ENCODE measurements at regions not wholly inside any gene's neighbourhood (a gene's known extent, or its start where the extent isn't known, plus 50 kb on each side); places are given as distances from the start of the nearest gene placed in this dataset.

DNA sequence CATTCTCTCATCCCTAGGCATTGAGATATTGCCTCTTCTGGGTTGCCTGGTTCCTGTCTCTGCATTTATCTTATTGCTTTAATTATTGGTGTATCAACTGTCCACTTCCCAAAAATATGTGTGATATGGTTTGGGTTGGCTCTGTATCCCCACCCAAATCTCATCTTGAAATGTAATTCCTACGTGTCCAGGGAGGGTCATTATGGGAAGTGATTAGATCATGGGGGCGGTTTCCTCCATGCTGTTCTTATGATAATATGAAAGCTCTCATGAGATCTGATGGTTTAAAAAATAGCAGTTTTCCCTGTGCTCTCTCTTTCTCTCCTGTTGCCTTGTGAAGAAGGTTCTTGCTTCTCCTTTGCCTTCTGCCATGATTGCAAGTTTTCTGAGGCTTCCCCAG lies 308.3 kb upstream of the HS3ST1 start:
- DNase-seq: no peak

DNA sequence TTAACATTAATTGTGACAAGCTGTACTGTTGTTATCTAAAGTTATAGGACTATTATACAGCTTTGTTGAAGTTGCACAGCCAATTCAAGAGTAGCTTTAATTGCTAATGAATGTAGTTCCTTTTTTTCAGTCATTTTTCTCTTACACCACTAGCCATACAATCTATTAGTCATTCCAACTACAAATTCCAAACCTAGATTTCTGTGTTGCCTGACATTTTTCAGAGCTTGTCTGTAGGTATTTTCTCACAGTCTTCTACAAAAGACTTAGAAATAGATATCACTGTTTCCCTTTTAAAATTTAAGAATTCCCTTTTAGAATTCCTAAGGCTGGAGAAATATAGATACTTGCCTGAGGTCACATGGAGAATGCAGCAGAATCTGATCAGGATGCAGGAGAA lies 307.0 kb upstream of the HS3ST1 start:
- no peak for DNase-seq

DNA sequence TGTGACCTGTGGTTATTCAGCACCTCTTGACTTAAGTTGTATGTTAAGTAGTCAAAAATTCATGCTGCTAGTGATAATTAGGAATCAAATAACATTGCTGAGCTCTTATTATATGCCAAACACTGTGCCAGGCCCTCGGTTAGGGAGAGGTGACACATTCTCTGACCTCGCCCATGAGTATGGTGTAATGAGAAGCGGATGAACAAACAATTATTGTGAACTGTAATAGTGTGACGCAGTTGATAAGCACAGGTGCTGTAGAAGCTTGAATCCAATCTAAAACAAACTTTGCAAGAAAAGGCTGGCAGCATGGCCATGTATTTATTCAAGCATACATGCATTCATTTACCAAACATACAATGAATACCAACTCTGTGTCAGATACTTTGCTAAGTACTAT lies 303.5 kb upstream of the HS3ST1 start:
- DNase-seq: no peak

DNA sequence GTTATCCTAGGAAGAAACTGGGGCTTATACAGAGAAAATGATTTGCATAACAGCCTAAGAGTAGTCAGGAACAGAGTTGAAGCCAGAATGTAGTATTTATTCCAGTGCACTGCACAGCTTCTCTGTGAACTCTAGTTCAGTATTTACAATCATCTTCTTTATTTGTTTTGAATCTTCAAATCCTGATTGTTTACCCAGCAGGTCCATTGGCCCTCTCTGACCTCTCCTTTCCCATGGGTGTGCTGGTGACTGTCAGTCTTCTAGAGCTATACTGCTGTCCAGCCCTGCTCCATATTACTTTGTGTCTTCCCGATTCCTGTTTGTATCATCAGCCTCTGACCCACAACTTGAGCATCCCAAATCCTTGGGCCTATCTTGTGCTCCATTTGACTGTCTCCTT lies 301.9 kb upstream of the HS3ST1 start:
- DNase-seq: no peak

DNA sequence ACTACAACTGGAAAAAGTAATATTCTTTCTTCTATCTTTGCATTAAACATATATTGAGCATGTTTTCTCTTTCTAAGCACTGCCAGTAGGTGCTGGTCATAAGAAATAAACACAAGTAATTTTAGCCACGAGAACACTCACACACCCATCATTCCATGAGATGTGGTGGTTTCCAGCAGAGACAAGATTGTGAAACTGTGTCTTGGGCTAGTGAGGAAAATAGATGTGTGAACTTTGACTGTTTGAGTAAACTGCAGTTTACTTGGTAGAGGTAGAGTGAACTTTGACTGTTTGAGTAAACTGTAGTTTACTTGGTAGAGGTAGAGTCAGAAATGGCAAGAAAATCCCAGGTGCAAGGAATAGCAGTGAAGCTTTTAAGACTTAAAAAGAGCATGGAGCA lies 300.9 kb upstream of the HS3ST1 start:
- no peak for DNase-seq

DNA sequence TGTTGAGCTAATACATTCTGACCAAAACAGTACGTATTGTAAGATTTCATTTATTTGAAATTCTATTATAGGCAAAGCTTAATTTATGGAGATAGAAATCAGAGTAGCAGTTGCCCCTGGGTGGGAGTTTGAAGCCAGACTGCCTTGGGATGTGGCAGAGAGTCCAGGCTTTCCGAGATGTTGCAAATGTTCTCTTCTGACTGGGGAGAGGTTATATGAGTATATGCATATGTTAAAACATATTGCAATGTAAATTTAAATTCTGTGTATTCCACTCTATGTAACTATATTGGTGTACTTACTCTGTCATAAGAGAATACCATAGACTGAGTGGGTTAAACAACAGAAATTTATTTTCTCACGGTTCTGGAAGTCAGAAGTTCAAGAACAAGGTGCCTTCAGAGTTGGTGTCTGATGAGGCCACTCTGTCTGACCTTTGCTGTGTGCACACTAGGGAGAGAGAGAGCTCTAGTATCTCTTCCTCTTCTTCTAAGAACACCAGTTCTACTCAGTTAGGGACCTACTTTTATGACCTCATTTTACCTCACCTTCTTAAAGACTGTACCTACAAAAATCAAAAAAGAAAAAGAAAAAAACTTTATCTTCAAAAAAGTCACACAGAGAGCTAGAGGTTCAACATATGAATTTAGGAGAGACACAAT lies 299.3 kb upstream of the HS3ST1 start:
- no peak for DNase-seq

DNA sequence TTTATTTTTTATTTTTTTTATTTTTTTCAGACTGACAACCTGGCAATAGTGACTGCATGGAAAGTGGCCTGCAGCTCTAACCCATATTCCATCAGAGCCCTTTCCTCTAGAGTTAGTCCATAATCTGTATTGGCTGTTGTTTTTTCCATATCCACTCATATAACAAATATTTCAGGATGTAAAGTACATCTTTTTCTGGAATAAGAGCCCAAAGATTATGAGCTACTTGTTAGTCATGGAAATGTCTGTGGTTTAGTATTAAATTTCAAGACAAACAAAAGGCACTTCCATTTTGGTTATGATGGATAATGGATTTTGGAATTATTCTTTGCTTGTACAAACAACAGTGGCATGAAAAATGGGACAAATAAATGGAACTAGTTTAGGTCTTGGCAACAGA lies 296.0 kb upstream of the HS3ST1 start:
- DNase-seq: peak; percentile 21

DNA sequence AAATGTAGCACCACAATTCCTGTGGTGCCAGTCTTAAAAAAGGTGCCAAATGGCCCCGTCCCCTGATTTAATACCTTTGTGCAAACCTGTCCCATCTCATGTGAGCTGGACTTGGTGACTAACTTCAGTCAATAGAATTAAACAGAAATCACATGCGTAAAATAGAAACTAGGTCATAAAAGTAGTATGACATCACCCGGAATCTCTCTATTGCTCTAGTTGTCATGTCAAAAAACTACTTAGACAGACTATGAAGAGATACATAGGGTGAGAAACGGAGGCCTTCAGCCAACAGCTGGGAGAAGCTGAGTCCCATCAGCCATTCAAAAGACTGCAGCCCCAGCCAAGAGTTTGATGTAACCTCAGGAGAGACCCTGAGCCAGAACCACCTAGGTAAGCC lies 293.5 kb upstream of the HS3ST1 start:
- DNase-seq: no peak

DNA sequence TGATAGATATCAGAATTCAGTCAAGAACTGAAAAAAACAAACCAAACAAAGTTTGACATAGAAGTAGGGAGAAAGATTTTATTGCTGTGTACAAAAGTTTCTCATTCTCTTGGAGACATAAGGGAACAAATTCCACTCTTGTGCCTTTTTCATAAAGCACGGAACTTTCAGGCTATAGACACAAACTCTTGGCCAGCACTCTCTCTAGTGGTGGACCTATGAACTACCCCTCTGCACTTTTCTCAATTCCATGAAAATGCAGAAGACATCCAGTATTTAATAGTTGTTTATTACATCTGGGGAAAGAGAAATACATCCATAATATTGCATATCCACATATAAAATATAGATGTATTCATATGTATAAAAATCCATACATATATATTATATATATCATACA lies 291.6 kb upstream of the HS3ST1 start:
- DNase-seq: peak; percentile 32

DNA sequence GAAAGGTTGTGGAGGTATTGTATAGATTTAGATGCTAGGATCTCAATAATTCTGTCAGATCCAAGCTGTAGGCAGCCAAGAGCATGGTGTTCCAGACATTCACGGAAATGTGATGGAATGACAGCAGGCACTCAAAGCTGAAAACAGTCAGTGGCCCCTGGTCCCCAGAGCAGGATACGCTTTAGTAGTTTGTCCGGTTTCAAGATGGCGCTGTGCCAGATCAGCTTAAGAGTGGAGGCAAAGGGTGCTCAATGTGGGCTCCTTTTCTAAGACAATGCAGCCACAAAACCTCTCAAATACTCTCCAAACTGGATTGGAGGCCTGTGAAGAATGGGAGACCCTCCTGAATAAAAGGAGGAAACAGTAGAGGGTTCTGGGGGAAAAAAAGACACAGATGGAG lies 291.2 kb upstream of the HS3ST1 start:
- DNase-seq: no peak

DNA sequence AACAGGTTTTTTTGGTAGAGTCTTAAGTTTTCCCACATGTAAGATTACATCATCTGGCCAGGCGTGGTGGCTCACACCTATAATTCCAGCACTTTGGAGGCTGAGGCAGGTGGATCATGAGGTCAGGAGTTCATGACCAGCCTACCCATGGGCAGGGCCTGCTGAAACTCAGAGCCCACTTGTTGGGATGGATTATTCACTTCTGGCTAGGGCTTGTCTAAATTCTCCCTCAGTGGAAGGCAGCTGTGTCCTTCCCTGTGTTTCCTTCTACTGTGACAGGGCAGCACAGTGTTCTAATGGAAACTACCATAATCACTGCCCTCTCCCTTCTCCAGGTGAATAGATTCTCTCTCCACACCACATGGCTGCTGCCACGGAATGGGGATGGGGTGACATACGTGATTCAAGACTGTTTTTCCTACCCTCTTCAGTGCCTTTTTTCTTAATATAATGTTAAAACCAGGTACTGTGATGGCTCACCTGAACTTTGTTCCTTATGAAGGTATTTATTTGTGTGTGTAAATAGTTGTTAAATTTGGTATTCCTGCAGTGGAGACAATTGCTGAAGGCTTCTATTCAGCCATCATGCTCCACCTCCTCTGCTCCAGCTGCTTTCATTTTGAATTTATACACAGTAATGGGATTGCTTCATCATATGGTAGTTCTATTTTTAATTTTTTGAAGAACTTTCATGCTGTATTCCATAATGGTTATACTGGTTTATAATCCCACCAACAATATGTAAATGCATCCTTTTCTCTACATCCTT lies 287.2 kb upstream of the HS3ST1 start:
- DNase-seq: no peak

DNA sequence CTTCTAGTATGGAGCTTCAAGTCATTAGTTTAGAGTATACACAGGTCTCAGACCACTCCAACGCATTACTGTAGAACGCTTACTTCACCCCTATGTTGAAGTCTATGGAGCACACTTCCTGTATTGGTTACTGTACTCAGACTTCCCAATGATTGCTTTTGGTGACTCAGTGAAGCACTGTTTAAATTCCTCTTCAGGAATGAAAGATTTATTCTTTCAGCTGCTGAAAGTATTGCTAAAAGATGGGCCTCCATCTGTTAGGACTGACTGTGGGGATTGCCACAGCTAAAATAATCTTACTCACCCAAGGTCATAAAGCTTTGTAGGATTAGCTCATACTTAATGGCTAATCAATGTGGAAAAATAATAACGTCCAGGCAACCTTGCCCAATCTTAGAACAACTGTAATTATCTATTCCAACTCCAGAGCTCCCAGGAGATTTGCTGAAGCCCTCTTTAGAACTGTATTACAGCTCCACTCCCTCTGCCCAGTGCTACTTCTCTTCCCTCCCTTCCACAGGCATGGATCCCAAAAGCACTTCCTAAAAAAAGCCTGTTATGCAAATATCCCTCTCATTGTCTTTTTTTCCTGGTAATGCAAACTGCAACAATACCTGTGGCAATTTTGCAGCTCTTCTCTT lies 281.9 kb upstream of the HS3ST1 start:
- peak; percentile 51 for DNase-seq

DNA sequence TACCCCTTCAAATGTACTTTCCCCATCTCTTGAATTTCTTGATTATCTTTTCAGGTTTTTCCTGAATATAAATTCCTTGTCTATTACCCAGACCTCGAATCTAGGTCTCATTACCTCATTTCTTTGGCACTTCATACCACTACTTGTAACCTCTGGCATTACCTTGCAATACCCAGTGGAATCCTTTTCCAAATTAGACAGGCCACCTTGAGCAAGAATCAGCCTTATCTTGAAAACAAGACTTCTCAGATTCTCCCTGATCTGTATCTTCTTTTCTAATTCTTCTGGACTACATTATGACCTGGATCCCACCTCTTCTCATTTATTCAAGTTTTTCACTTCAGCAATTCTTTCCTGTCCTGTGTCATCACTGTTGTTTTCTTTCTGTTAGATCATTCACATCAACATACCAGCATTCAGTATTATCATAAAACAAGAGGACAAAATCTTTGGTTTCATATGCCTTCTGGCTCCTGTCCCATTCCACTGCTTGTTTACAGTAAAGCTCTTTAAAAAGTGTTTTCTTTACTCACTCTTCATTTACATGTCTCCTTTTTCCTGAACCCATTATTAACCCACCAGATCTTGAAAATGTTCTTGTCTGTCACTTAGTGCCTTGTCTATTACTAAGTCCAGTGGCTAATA lies 275.6 kb upstream of the HS3ST1 start:
- DNase-seq: no peak

DNA sequence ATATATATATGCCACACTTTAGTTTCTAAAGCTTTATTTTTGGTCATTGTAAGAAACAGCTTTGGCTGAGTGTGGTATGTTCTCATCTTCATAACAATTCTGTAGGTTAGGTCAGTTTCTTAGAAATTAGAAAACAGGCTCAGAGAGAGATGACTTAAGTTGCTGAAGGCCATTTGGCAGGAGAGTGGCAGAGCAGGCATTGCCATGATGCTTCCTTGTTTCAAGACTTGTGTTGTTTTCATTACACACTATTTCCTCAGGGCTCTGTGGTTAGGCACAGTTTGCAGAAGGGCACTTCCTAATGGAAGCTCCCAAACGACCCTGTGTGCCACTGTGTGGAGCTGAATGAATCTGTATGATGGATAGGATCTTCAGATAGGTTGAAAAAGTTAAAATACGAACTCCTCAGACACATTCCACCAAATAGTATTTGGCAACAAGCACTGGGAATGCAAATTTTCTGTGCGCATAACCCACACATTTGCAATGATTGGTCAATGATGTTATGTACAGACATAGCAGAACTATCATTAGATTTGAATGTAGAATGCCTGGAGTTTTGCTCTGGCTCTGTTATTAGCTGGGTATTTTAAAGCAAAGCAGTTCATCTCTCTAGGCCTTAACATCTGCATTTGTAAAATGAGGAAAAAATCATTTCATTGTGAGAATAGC lies 274.3 kb upstream of the HS3ST1 start:
- no peak for DNase-seq

DNA sequence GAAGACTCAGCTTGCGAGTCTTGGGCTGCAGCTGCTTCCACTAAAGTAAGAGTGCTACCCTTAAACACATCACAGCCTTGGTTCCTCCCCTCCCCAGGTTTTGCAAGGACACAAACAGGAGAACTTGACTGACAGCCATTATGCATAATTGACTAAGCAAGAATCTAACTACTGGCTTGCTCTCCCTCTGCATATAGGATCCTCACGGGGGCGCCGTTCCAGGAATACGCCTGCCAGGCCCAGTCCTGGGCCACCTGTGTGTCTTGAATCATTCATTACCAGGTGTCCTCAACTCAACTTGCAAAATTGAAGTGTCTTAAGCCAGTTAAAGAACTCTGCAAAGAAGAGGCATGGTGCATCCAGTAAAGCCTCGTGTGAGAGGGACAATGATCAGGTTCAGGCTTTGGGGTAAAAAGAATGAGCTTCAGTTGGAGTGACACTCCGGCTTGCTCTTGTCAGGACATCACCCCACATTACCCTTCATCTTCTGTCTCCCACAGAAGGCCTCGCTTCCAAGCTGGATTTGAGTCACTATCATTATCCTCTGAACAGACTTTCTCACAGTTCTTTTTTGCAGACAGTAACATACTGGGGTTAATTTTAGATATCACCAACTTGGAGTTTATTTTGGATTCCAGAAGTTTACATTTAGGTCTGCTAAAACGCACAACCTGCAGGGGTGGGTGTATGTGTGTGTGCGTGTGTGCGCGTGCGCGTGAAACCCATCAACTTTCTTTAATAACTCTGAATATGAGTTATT lies 273.5 kb upstream of the HS3ST1 start:
- no peak for DNase-seq

DNA sequence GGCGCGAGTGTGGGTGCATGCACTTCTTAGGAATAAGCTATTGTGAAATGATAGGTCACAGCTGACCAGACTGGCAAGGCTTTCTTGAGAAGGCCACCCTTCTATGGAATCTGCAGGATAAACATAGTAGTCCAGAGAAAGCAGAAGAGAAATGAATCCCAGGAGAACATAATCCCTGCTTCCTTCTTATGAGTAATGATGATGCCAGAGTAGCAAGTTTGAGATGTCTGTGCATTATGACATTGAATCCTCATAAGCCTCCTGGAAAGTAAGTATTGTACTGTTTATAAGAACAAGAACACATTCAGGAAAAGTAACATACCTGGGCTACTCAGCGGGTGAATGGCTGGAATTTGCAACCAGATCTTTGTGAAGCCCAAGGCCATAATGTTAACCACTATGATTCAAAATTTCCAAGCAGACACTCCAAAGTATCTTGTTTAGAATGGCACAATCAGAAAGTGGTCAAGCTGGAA lies 272.1 kb upstream of the HS3ST1 start:
- DNase-seq: peak; percentile 37

DNA sequence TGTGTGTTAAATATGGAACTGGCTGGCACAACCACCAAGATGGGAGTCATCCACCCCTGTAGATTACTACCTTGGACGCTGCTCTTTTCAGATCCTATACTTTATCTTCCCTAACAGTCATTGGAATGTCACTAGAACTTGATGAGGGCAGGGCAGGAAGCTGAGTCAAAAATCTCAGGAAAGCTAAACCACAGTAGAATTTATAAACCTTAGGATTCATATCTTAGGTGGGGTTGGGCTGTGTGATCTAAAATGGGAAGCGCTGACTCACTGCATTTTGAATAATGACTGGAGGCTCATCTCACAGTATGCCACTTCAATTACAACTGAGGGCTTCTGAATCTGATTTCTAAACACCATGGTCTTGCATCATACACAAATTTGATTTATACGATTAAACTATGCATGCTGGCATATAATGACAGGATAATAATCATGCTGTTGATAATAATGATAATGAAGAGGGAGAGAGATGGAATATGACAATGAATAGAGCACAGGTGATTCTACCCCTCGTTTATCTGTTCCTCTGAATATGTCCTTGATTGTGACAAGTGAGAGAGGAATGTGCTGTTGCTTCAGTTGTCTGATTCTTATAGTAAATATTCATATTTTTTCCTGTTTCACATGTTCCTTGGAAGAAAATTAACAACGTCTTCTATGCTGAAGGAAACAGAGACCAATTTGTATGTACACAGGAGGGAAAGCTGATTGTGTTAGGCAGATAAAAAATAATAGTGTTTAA lies 270.3 kb upstream of the HS3ST1 start:
- DNase-seq: peak; percentile 72

DNA sequence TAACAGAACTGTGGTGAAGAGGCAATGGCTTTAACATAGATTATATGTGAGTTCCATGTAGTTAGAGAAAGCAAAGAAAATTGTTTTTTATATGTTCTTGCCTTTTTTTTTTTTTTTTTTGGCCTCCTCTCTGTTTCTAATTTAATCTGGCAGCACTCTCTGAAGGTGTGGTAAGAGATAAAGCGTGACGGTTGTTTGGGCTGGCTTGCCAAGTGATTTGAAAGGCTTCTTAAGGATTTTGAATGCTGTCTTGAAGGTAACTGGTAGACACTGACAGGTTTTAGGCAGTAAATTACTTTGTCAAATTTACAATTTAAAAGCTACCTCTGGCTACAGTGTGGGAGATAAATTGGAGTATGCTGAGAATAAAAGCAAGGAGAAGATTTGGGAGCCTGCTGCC lies 269.3 kb upstream of the HS3ST1 start:
- no peak for DNase-seq

DNA sequence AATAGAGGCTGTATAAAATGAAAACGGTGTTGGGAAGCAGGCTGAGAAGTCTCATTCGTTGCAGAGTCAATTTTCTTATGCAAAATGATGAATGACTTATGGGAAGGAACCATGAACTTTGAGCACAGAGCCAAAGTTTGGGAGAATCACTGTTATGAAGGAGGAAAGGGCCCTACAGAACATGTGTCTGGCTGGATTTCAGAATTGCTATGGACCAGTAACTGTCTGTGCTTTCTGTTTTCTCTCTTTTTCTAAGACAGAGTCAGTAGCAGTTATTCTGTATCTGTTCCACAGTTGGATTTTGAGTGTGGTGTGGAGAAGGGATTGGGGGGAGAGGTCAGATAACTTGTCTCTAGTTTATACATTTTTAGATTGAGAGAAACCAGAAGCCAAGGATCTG lies 265.0 kb upstream of the HS3ST1 start:
- DNase-seq: no peak

DNA sequence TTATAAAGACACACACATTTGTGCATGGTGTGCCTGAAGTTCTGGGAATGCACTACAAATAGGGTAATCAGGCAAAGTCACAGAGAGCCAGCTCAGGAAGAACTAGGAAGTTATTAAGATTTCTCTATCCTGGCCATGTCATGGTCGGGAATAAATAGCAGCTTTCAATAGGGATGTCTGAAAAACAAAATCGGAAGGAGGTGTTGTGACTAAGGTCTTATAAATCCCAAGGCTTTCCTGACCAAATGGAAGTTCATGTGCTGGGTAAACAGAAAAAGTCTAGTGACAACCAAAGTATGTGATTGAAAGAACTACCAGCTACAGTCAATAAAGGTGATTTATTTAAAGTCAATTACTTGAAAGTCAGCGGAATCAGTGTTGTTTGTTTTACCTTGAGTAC lies 262.5 kb upstream of the HS3ST1 start:
- no peak for DNase-seq

DNA sequence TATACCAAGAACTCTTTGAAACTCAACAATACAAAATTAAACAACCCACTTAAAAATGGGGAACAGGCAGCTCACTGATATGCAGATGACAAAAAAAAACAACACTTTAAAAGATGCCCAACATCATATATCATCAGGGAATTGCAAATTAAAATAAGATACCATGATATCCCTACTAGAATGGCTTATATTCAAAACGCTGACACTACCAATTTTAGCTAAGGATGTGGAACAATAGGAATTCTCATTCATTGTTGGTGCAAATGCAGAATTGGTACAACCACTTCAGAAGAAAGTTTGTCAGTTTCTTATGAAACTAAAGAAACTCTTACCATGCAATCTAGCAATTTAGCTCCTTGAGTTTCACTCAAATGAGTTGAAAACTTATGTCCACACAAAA lies 259.0 kb upstream of the HS3ST1 start:
- no peak for DNase-seq

All from fibroblast of skin of abdomen (primary cell).